GM21528 (cell line): ENCODE measurements at regions not wholly inside any gene's neighbourhood (a gene's known extent, or its start where the extent isn't known, plus 50 kb on each side); places are given as distances from the start of the nearest gene placed in this dataset.

Source experiments
- ATAC-seq: cut with Tn5 transposase; IDR thresholded peaks from one replicate; pipeline ENCODE4 v1.9.1; 2021; ENCODE audit warnings: mild to moderate bottlenecking, moderate library complexity; ENCODE audit not compliant: unreplicated experiment, low FRiP score

GRCh38 chr3:18780959-18781358 is 355.8 kb upstream of the SATB1 start:
- no peak for ATAC-seq

GRCh38 chr3:18779704-18780103 is 354.6 kb upstream of the SATB1 start:
- ATAC-seq = no peak

- ATAC-seq = no peak
Observed at GRCh38 chr3:18778598-18778997, 353.5 kb upstream of the SATB1 start.

- ATAC-seq = no peak
Observed at GRCh38 chr3:18778094-18778493, 353.0 kb upstream of the SATB1 start.

- no peak for ATAC-seq
Observed at GRCh38 chr3:18775501-18775900, 350.4 kb upstream of the SATB1 start.

- no peak for ATAC-seq
Observed at GRCh38 chr3:18774319-18775088, 349.4 kb upstream of the SATB1 start.

- no peak for ATAC-seq
Observed at GRCh38 chr3:18772699-18773305, 347.7 kb upstream of the SATB1 start.

GRCh38 chr3:18771931-18772330 is 346.8 kb upstream of the SATB1 start:
- ATAC-seq = no peak

GRCh38 chr3:18770800-18771199 is 345.7 kb upstream of the SATB1 start:
- no peak for ATAC-seq

GRCh38 chr3:18767756-18768303 is 342.7 kb upstream of the SATB1 start:
- ATAC-seq = no peak

GRCh38 chr3:18766974-18767373 is 341.8 kb upstream of the SATB1 start:
- no peak for ATAC-seq

- ATAC-seq = no peak
Observed at GRCh38 chr3:18765662-18766061, 340.5 kb upstream of the SATB1 start.

- ATAC-seq = no peak
Observed at GRCh38 chr3:18765161-18765560, 340.0 kb upstream of the SATB1 start.

- no peak for ATAC-seq
Observed at GRCh38 chr3:18761530-18761929, 336.4 kb upstream of the SATB1 start.

- peak; percentile 91 for ATAC-seq
Observed at GRCh38 chr3:18758047-18758704, 333.0 kb upstream of the SATB1 start.

- ATAC-seq = no peak
Observed at GRCh38 chr3:18757476-18757875, 332.3 kb upstream of the SATB1 start.

- no peak for ATAC-seq
Observed at GRCh38 chr3:18752273-18752934, 327.3 kb upstream of the SATB1 start.

GRCh38 chr3:18751514-18751913 is 326.4 kb upstream of the SATB1 start:
- ATAC-seq = no peak

- ATAC-seq = no peak
Observed at GRCh38 chr3:18747383-18747782, 322.2 kb upstream of the SATB1 start.

GRCh38 chr3:18745472-18745871 is 320.3 kb upstream of the SATB1 start:
- ATAC-seq = no peak

- no peak for ATAC-seq
Observed at GRCh38 chr3:18744472-18744871, 319.3 kb upstream of the SATB1 start.
